PFSK-1 (cell line): ENCODE measurements at regions not wholly inside any gene's neighbourhood (a gene's known extent, or its start where the extent isn't known, plus 50 kb on each side); places are given as distances from the start of the nearest gene placed in this dataset.

Experiments used
- FOXP2 ChIP-seq: optimal IDR thresholded peaks from 2 replicates; pipeline ENCODE3; 2011; ENCODE audit warnings: borderline replicate concordance, control low read depth, inconsistent platforms; ENCODE audit not compliant: insufficient read depth; ENCODE audit errors: extremely low read length, extremely low read depth
- POLR2AphosphoS5 ChIP-seq: IDR thresholded peaks from 2 replicates; pipeline ENCODE4 v1.6.1; 2012; ENCODE audit warnings: low read depth, mild to moderate bottlenecking, control low read depth, low read length, moderate library complexity
- SIN3A ChIP-seq: IDR thresholded peaks from 2 replicates; pipeline ENCODE4 v1.6.1; 2012; ENCODE audit warnings: mild to moderate bottlenecking, low read length, moderate library complexity, borderline replicate concordance; ENCODE audit not compliant: insufficient read depth
- TAF1 ChIP-seq: IDR thresholded peaks from 2 replicates; pipeline ENCODE4 v1.6.1; 2012; ENCODE audit warnings: low read length, control low read depth, borderline replicate concordance; ENCODE audit not compliant: insufficient read depth
- TF ChIP-seq, protein P1 (sequence below), 2 experiments: IDR thresholded peaks; 2 replicates each; pipeline versions ENCODE4 v1.6.1 to v1.8.0; 2011 to 2012; ENCODE audit warnings: low read depth in 2 of 2, low read length in 2 of 2, control low read depth in 1 of 2, inconsistent platforms in 1 of 2, mild to moderate bottlenecking in 1 of 2, moderate library complexity in 1 of 2; ENCODE audit not compliant: insufficient read depth in 1 of 2

DNA sequence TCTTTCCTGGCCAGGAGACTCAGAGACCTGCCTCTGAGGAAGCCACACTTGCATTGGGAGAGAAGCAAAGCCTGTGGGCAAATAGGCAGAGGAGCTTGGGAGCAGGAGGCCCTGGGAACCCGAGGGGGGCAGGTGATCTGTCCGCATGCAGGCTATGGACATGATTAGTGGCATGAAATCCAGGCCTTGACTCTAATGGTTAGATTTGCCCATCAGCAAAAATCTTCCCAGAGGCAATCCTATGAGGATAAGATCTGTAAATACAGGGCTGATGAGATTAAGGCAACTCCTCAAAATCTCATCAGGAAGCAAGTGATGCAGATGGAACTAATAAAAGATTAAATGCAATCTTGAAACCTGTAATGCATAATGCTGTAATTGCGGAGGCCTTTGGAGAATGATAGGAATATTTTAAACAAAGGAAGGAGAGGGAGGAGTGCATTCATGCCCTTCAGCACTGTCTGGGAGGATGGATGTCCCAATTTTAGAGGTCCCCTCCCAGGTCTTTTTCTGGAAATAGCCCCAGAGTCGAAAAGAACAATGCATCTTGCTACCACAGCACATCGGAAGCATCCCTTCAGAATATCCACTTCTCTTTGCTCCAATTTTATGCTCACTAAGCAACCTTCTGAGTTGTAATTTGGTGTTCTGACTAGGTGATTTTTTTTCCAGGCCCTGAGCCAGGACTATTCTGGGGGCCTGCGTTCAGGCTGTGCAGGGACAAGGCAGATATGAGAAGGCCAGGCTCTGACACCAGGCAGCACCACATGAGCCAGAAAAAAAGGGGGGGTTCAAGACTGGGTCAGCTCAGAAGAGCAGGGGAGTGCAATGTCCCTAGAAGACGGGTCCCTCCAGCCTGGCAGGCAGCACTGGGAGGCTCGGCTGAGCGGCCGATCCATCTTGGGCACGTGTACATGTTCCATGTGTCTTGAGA, 66.5 kb downstream of the MED10 start:
- TF ChIP-seq, protein P1, sequence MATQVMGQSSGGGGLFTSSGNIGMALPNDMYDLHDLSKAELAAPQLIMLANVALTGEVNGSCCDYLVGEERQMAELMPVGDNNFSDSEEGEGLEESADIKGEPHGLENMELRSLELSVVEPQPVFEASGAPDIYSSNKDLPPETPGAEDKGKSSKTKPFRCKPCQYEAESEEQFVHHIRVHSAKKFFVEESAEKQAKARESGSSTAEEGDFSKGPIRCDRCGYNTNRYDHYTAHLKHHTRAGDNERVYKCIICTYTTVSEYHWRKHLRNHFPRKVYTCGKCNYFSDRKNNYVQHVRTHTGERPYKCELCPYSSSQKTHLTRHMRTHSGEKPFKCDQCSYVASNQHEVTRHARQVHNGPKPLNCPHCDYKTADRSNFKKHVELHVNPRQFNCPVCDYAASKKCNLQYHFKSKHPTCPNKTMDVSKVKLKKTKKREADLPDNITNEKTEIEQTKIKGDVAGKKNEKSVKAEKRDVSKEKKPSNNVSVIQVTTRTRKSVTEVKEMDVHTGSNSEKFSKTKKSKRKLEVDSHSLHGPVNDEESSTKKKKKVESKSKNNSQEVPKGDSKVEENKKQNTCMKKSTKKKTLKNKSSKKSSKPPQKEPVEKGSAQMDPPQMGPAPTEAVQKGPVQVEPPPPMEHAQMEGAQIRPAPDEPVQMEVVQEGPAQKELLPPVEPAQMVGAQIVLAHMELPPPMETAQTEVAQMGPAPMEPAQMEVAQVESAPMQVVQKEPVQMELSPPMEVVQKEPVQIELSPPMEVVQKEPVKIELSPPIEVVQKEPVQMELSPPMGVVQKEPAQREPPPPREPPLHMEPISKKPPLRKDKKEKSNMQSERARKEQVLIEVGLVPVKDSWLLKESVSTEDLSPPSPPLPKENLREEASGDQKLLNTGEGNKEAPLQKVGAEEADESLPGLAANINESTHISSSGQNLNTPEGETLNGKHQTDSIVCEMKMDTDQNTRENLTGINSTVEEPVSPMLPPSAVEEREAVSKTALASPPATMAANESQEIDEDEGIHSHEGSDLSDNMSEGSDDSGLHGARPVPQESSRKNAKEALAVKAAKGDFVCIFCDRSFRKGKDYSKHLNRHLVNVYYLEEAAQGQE (IDR thresholded peaks at IDR 0.05; ENCODE audit: insufficient read depth in 1 of 2, low read depth in 2 of 2, low read length in 2 of 2) = no peak
- TF ChIP-seq SIN3A = no peak
- TF ChIP-seq TAF1 = no peak
- no peak for TF ChIP-seq FOXP2
- no peak for TF ChIP-seq POLR2AphosphoS5

- TF ChIP-seq SIN3A (no peak), POLR2AphosphoS5 (no peak), FOXP2 (no peak), TAF1 (no peak)
- TF ChIP-seq, protein P1 (IDR thresholded peaks at IDR 0.05; ENCODE audit: insufficient read depth in 1 of 2, low read depth in 2 of 2, low read length in 2 of 2) = no peak
These were observed 68.4 kb downstream of the MED10 start for GRCh38 chr5:6309949-6310348.

DNA sequence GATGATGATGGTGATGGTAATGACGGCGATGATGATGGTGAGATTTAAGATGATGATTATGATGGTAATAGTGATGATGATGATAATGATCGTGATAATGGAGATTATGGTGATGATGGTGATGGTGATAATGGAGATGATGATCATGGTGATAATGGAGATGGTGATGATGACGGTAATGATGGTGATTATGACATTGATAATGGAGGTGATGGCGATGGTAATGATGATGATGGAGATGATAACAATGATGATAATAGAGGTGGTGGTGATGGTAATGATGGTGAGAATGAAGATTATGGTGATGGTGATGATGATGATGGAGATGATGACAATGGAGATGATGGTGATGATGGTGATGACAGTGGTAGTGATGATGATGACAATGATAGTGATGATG, 69.7 kb downstream of the MED10 start:
- TF ChIP-seq POLR2AphosphoS5 (no peak), SIN3A (no peak), TAF1 (no peak), FOXP2 (no peak)
- TF ChIP-seq, protein P1 (IDR thresholded peaks at IDR 0.05; ENCODE audit: insufficient read depth in 1 of 2, low read depth in 2 of 2, low read length in 2 of 2) = no peak

DNA sequence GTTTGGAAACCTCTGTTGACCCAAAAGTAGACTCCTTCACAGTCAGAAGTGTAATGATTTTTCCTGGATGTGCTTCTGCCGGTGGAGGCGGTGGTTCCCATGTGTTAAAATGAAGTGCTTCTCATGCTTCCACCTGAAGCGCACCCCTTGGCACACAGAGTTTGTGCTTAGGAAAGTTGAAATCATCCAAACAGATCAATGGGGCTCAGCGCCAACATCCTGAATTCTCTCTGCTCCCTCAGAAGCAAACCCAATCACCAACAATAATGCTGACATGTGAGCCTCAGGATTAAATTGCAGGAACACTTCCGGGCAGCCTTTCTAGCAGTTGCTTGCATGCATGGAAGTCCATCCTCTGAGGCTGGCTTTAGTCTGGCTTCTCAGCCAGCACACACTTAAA, 71.0 kb downstream of the MED10 start:
- no peak for TF ChIP-seq SIN3A
- no peak for TF ChIP-seq POLR2AphosphoS5
- TF ChIP-seq FOXP2 = no peak
- TF ChIP-seq TAF1 = no peak
- TF ChIP-seq, protein P1 (IDR thresholded peaks at IDR 0.05; ENCODE audit: insufficient read depth in 1 of 2, low read depth in 2 of 2, low read length in 2 of 2) = no peak
